ENCODE measurements at regions not wholly inside any gene's neighbourhood (a gene's known extent, or its start where the extent isn't known, plus 50 kb on each side); places are given as distances from the start of the nearest gene placed in this dataset.

- DNase-seq (ENCODE audit: low read depth, low spot score), result no peak
- H3K4me3 ChIP-seq (ENCODE audit: low read length), result no peak overlapping the region
Measured at GRCh38 chr3:31230425-31231223, 302.1 kb upstream of the STT3B start.

GRCh38 chr3:31232055-31233025, 300.4 kb upstream of the STT3B start:
- DNase-seq (ENCODE audit: low read depth, low spot score), result no peak
- no peak overlapping the region for H3K4me3 ChIP-seq (ENCODE audit: low read length)

GRCh38 chr3:31234145-31234544, 298.6 kb upstream of the STT3B start:
- no peak for DNase-seq (ENCODE audit: low read depth, low spot score)
- H3K4me3 ChIP-seq (ENCODE audit: low read length), result no peak overlapping the region

GRCh38 chr3:31235062-31235700, 297.5 kb upstream of the STT3B start:
- no peak for DNase-seq (ENCODE audit: low read depth, low spot score)
- no peak overlapping the region for H3K4me3 ChIP-seq (ENCODE audit: low read length)

GRCh38 chr3:31237887-31238286, 294.8 kb upstream of the STT3B start:
- H3K4me3 ChIP-seq (ENCODE audit: low read length), result no peak overlapping the region
- no peak for DNase-seq (ENCODE audit: low read depth, low spot score)

- no peak for DNase-seq (ENCODE audit: low read depth, low spot score)
- no peak overlapping the region for H3K4me3 ChIP-seq (ENCODE audit: low read length)
Measured at GRCh38 chr3:31240013-31240412, 292.7 kb upstream of the STT3B start.

- DNase-seq (ENCODE audit: low read depth, low spot score), result no peak
- H3K4me3 ChIP-seq (ENCODE audit: low read length), result no peak overlapping the region
Measured at GRCh38 chr3:31240466-31240865, 292.3 kb upstream of the STT3B start.

- no peak overlapping the region for H3K4me3 ChIP-seq (ENCODE audit: low read length)
- DNase-seq (ENCODE audit: low read depth, low spot score), result no peak
Measured at GRCh38 chr3:31240874-31241273, 291.9 kb upstream of the STT3B start.

- no peak overlapping the region for H3K4me3 ChIP-seq (ENCODE audit: low read length)
- no peak for DNase-seq (ENCODE audit: low read depth, low spot score)
Measured at GRCh38 chr3:31241533-31241932, 291.2 kb upstream of the STT3B start.

- DNase-seq (ENCODE audit: low read depth, low spot score), result no peak
- H3K4me3 ChIP-seq (ENCODE audit: low read length), result no peak overlapping the region
Measured at GRCh38 chr3:31242026-31242960, 290.4 kb upstream of the STT3B start.

- H3K4me3 ChIP-seq (ENCODE audit: low read length), result no peak overlapping the region
- DNase-seq (ENCODE audit: low read depth, low spot score), result no peak
Measured at GRCh38 chr3:31244929-31245817, 287.6 kb upstream of the STT3B start.

GRCh38 chr3:31246293-31247062, 286.2 kb upstream of the STT3B start:
- no peak overlapping the region for H3K4me3 ChIP-seq (ENCODE audit: low read length)
- no peak for DNase-seq (ENCODE audit: low read depth, low spot score)

GRCh38 chr3:31247063-31247447, 285.7 kb upstream of the STT3B start:
- DNase-seq (ENCODE audit: low read depth, low spot score), result no peak
- no peak overlapping the region for H3K4me3 ChIP-seq (ENCODE audit: low read length)

GRCh38 chr3:31247850-31248562, 284.7 kb upstream of the STT3B start:
- DNase-seq (ENCODE audit: low read depth, low spot score), result no peak
- no peak overlapping the region for H3K4me3 ChIP-seq (ENCODE audit: low read length)

GRCh38 chr3:31248563-31248992, 284.1 kb upstream of the STT3B start:
- no peak for DNase-seq (ENCODE audit: low read depth, low spot score)
- no peak overlapping the region for H3K4me3 ChIP-seq (ENCODE audit: low read length)

- DNase-seq (ENCODE audit: low read depth, low spot score), result no peak
Measured at GRCh38 chr3:31249545-31249944, 283.2 kb upstream of the STT3B start.

More at GRCh38 chr3:31249545-31249944, 283.2 kb upstream of the STT3B start:
- no peak overlapping the region for H3K4me3 ChIP-seq (ENCODE audit: low read length)
